Endothelial cell of umbilical vein (primary cell): ENCODE measurements at regions not wholly inside any gene's neighbourhood (a gene's known extent, or its start where the extent isn't known, plus 50 kb on each side); places are given as distances from the start of the nearest gene placed in this dataset.

Source experiments
- BruUV-seq: library from RNA; stranded (reverse); fragments of 400-500 nt; replicated peaks from 2 replicates; lab custom pipeline; 2021; lab: Mats Ljungman, UMichigan
- CTCF ChIA-PET: fragments of 300-600, 350-600 bp; sonication (Branson Sonifier 250); formaldehyde crosslinking; loops from one replicate; lab custom pipeline; 2021; ENCODE audit warnings: antibody characterized with exemption, inconsistent platforms; lab: Charles Lee
- POLR2A ChIA-PET: fragments of 300-600, 350-600 bp; sonication (Branson Sonifier 250); formaldehyde crosslinking; loops from one replicate; lab custom pipeline; 2021; ENCODE audit warnings: antibody characterized with exemption, inconsistent platforms; lab: Charles Lee
- DNase-seq: peaks from one replicate; pipeline ENCODE4 v3.0.0-alpha.2; 2011; ENCODE audit warnings: low read depth, low spot score
- FAIRE-seq: peaks from 2 replicates; lab custom pipeline; 2011; peaks lifted over from hg19 to GRCh38; lab: Jason Lieb, UNC
- H2AFZ ChIP-seq: 2 replicates; pipeline ENCODE4 v1.6.0; 2012; ENCODE audit warnings: low read depth, low read length, control low read depth, inconsistent platforms
- H3K27ac ChIP-seq: 2 replicates; pipeline ENCODE4 v1.5.1; 2011; ENCODE audit warnings: low read depth, mild to moderate bottlenecking, control low read depth, low read length, moderate library complexity; ENCODE audit not compliant: insufficient read depth
- H3K27me3 ChIP-seq, 2 experiments: 2 replicates each; pipeline versions ENCODE4 v1.6.0 to v1.6.1; 2011; ENCODE audit warnings: low read length in 2 of 2, mixed read lengths in 1 of 2; ENCODE audit not compliant: control insufficient read depth in 2 of 2, insufficient read depth in 2 of 2
- H3K36me3 ChIP-seq, 2 experiments: 2 replicates in 1 of 2; 3 replicates in 1 of 2; pipeline ENCODE4 v1.5.1; 2011; ENCODE audit warnings: low read length in 2 of 2, mild to moderate bottlenecking in 1 of 2, moderate library complexity in 1 of 2; ENCODE audit not compliant: control insufficient read depth in 2 of 2, insufficient read depth in 2 of 2; ENCODE audit errors: extremely low read depth in 1 of 2
- H3K4me1 ChIP-seq: 3 replicates; pipeline ENCODE4 v1.5.1; 2011; ENCODE audit warnings: mild to moderate bottlenecking, low read length; ENCODE audit not compliant: control insufficient read depth, insufficient read depth; ENCODE audit errors: extremely low read depth
- H3K4me2 ChIP-seq: 2 replicates; pipeline ENCODE4 v1.6.1; 2011; ENCODE audit warnings: low read length, control low read depth, mixed read lengths; ENCODE audit not compliant: insufficient read depth
- H3K4me3 ChIP-seq, 3 experiments: fragments of 200-600 bp in 1 of 3; sonication (generic), shearing (Covaris generic) in 1 of 3; replicated peaks in 1 of 3; 2 replicates each; pipeline ENCODE4 v1.5.1; 2011 to 2016; ENCODE audit warnings: control low read depth in 3 of 3, low read length in 3 of 3, mild to moderate bottlenecking in 2 of 3, inconsistent platforms in 1 of 3, low read depth in 1 of 3, moderate library complexity in 1 of 3; ENCODE audit not compliant: insufficient read depth in 1 of 3
- H3K79me2 ChIP-seq: 2 replicates; pipeline ENCODE4 v1.6.0; 2012; ENCODE audit warnings: low read length, inconsistent platforms; ENCODE audit not compliant: control insufficient read depth, insufficient read depth
- H3K9ac ChIP-seq: replicated peaks from 2 replicates; pipeline ENCODE3; 2011; ENCODE audit warnings: low read length, control low read depth; ENCODE audit not compliant: insufficient read depth; ENCODE audit errors: extremely low read depth
- H3K9me1 ChIP-seq: replicated peaks from 3 replicates; pipeline ENCODE4 v1.6.0; 2011; ENCODE audit warnings: mild to moderate bottlenecking, low read length; ENCODE audit not compliant: control insufficient read depth, insufficient read depth; ENCODE audit errors: extremely low read depth
- H3K9me3 ChIP-seq: replicated peaks from 2 replicates; pipeline ENCODE4 v1.5.1; 2012; ENCODE audit warnings: low read length, inconsistent platforms; ENCODE audit not compliant: control insufficient read depth, insufficient read depth
- H4K20me1 ChIP-seq: replicated peaks from 2 replicates; pipeline ENCODE3; 2011; ENCODE audit warnings: mild to moderate bottlenecking, low read length; ENCODE audit not compliant: control insufficient read depth, insufficient read depth; ENCODE audit errors: extremely low read depth
- EZH2 ChIP-seq: IDR thresholded peaks from 2 replicates; pipeline ENCODE4 v1.6.1; 2012; ENCODE audit warnings: borderline replicate concordance, low read depth, mild to moderate bottlenecking, moderate library complexity, low read length, inconsistent platforms; ENCODE audit not compliant: severe bottlenecking
- FOS ChIP-seq: IDR thresholded peaks from 2 replicates; pipeline ENCODE4 v1.6.1; 2011; ENCODE audit warnings: mild to moderate bottlenecking, low read length, moderate library complexity, borderline replicate concordance; ENCODE audit not compliant: insufficient read depth
- GATA2 ChIP-seq: IDR thresholded peaks from 2 replicates; pipeline ENCODE4 v1.7.0; 2011; ENCODE audit warnings: low read depth, mild to moderate bottlenecking, moderate library complexity, mixed read lengths, low read length; ENCODE audit not compliant: insufficient read length, insufficient read depth
- JUN ChIP-seq: IDR thresholded peaks from 2 replicates; pipeline ENCODE4 v1.6.1; 2011; ENCODE audit warnings: borderline replicate concordance, low read depth; ENCODE audit not compliant: insufficient read length, insufficient read depth
- MYC ChIP-seq: IDR thresholded peaks from one replicate; pipeline ENCODE4 v1.6.1; 2011; ENCODE audit warnings: mild to moderate bottlenecking, low read depth, low read length
- POLR2A ChIP-seq: IDR thresholded peaks from 2 replicates; pipeline ENCODE4 v1.6.1; 2012; ENCODE audit warnings: low read depth, mild to moderate bottlenecking, control low read depth, low read length
- POLR2AphosphoS5 ChIP-seq: IDR thresholded peaks from 2 replicates; pipeline ENCODE4 v1.6.1; 2012; ENCODE audit warnings: low read depth, mild to moderate bottlenecking, control low read depth, low read length, moderate library complexity; ENCODE audit not compliant: insufficient read depth
- dilution Hi-C: fragments of 300-500 bp; cut with MboI; formaldehyde crosslinking; loops from one replicate; pipeline ENCODE4 v1.15.0; 2019; ENCODE audit warnings: low sequenced_read_pairs; ENCODE audit not compliant: extremely low pct_ligation_motif_present
- intact Hi-C: fragments of 100-400 bp; cut with micrococcal nuclease; formaldehyde crosslinking; loops from one replicate; pipeline ENCODE4 v1.10.0; 2022
- TF ChIP-seq, protein P1 (sequence below), 2 donors: IDR thresholded peaks; 1 replicate in 1 of 2; 2 replicates in 1 of 2; pipeline ENCODE4 v1.5.1; 2011; ENCODE audit warnings: low read length in 2 of 2, mild to moderate bottlenecking in 2 of 2, moderate library complexity in 2 of 2, control low read depth in 1 of 2, inconsistent platforms in 1 of 2, low read depth in 1 of 2; ENCODE audit not compliant: insufficient read depth in 1 of 2; ENCODE audit errors: extremely low read depth in 1 of 2
- TF ChIP-seq, protein P2 (sequence below): IDR thresholded peaks from 2 replicates; pipeline ENCODE4 v1.6.1; 2011; ENCODE audit not compliant: insufficient read depth, insufficient read length

DNA sequence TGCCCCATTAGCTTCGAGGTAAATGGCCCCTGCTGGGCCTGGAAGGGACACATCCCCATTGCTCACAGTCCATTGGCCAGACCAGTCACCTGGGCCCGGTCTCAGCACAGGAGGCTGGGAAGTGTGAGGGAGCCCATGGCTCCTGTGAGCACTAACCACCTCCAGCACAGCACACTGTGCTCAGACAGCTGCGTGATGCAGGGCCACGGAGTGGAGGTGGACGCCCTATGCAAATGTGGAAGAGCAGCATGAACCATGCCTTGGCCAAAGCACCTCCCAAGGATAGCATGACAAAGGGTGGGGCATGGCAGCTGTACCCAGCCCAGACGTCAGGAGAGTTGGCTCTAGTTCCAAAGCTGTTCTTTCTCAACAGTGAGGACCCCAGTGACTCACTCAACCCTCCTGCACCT lies 120.1 kb upstream of the ZMIZ1 start:
- Histone ChIP-seq H3K4me3 (no peak overlapping the region), H3K9ac (no peak overlapping the region), H3K9me3 (no peaks in the 10 kb centered on the region), H3K36me3 (no peaks in the 10 kb centered on the region), H2AFZ (no peak overlapping the region), H3K79me2 (no peaks in the 10 kb centered on the region), H3K27me3 (no peaks in the 10 kb centered on the region), H3K4me1 (peaks cover 3% of the 10 kb centered on the region), H4K20me1 (no peaks in the 10 kb centered on the region), H3K9me1 (no peaks in the 10 kb centered on the region), H3K27ac (no peak overlapping the region), H3K4me2 (no peak overlapping the region)
- FAIRE-seq (no peak), DNase-seq (no peak)
- ChIA-PET POLR2A (no interaction called here), CTCF (interaction anchor here (1.4 to 1.5 kb wide), 2 partner anchors 12 to 13 kb away, joined by 3 to 4 read pairs; no protein-coding TSS in a partner anchor)
- dilution Hi-C loops (no loop called here), intact Hi-C loops (no loop called here)
- TF ChIP-seq JUN: no peak
- no peak for TF ChIP-seq FOS
- no peak for TF ChIP-seq GATA2
- no peak for TF ChIP-seq POLR2AphosphoS5
- no peak for TF ChIP-seq MYC
- TF ChIP-seq, protein P1, sequence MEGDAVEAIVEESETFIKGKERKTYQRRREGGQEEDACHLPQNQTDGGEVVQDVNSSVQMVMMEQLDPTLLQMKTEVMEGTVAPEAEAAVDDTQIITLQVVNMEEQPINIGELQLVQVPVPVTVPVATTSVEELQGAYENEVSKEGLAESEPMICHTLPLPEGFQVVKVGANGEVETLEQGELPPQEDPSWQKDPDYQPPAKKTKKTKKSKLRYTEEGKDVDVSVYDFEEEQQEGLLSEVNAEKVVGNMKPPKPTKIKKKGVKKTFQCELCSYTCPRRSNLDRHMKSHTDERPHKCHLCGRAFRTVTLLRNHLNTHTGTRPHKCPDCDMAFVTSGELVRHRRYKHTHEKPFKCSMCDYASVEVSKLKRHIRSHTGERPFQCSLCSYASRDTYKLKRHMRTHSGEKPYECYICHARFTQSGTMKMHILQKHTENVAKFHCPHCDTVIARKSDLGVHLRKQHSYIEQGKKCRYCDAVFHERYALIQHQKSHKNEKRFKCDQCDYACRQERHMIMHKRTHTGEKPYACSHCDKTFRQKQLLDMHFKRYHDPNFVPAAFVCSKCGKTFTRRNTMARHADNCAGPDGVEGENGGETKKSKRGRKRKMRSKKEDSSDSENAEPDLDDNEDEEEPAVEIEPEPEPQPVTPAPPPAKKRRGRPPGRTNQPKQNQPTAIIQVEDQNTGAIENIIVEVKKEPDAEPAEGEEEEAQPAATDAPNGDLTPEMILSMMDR (IDR thresholded peaks at IDR 0.05; ENCODE audit: extremely low read depth in 1 of 2, insufficient read depth in 1 of 2, low read depth in 1 of 2, low read length in 2 of 2): no peak
- TF ChIP-seq POLR2A: no peak
- TF ChIP-seq EZH2: no peak
- TF ChIP-seq, protein P2, sequence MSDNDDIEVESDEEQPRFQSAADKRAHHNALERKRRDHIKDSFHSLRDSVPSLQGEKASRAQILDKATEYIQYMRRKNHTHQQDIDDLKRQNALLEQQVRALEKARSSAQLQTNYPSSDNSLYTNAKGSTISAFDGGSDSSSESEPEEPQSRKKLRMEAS: no peak
- no TSS peak for BruUV-seq
